Panc1 (cell line): ENCODE measurements at regions not wholly inside any gene's neighbourhood (a gene's known extent, or its start where the extent isn't known, plus 50 kb on each side); places are given as distances from the start of the nearest gene placed in this dataset.

ENCODE experiments used
- ATAC-seq: fragments of 200-7000 bp; cut with Tn5 transposase; 2 replicates; pipeline ENCODE4 v1.9.1; 2020; ENCODE audit warnings: mild to moderate bottlenecking, moderate library complexity
- BruUV-seq: library from RNA; stranded (reverse); fragments of 400-500 nt; replicated peaks from 2 replicates; lab custom pipeline; 2021; lab: Mats Ljungman, UMichigan
- CTCF ChIA-PET: fragments of 300-600 bp; sonication (Branson Sonifier 250); formaldehyde crosslinking; loops from one replicate; lab custom pipeline; 2022; ENCODE audit warnings: antibody characterized with exemption; lab: Charles Lee
- POLR2A ChIA-PET: fragments of 300-600 bp; sonication (Branson Sonifier 250); formaldehyde crosslinking; loops from one replicate; lab custom pipeline; 2022; ENCODE audit warnings: antibody characterized with exemption; lab: Charles Lee
- DNase-seq: peaks from one replicate; pipeline ENCODE4 v3.0.0-alpha.2; 2010; ENCODE audit warnings: low read depth, low spot score
- H3K27ac ChIP-seq: 2 replicates; pipeline ENCODE4 v1.5.1; 2011; ENCODE audit warnings: mild to moderate bottlenecking, low read length, inconsistent platforms
- H3K27me3 ChIP-seq: fragments of 200-500 bp; sonication (Bioruptor generic); 2 replicates; pipeline ENCODE4 v1.6.0; 2014; ENCODE audit warnings: low read length, inconsistent platforms; ENCODE audit not compliant: control insufficient read depth, insufficient read depth
- H3K36me3 ChIP-seq: fragments of 200-500 bp; sonication (Bioruptor generic); 2 replicates; pipeline ENCODE4 v1.5.1; 2014; ENCODE audit warnings: inconsistent platforms, mild to moderate bottlenecking, low read length, moderate library complexity; ENCODE audit not compliant: control insufficient read depth, insufficient read depth
- H3K4me1 ChIP-seq: 2 replicates; pipeline ENCODE4 v1.5.1; 2011; ENCODE audit warnings: inconsistent platforms, mild to moderate bottlenecking, low read length, moderate library complexity; ENCODE audit not compliant: control insufficient read depth, insufficient read depth
- H3K4me3 ChIP-seq, 2 experiments: 2 replicates each; pipeline ENCODE4 v1.5.1; 2011 to 2012; ENCODE audit warnings: low read depth in 2 of 2, low read length in 2 of 2, mild to moderate bottlenecking in 2 of 2, inconsistent platforms in 1 of 2, moderate library complexity in 1 of 2
- H3K9me3 ChIP-seq: fragments of 200-500 bp; sonication (Bioruptor generic); 2 replicates; pipeline ENCODE4 v1.5.1; 2014; ENCODE audit warnings: low read depth, mild to moderate bottlenecking, inconsistent platforms, low read length, moderate library complexity; ENCODE audit not compliant: control insufficient read depth, insufficient read depth
- POLR2AphosphoS5 ChIP-seq: IDR thresholded peaks from 2 replicates; pipeline ENCODE4 v1.6.1; 2012; ENCODE audit warnings: mild to moderate bottlenecking, low read depth, low read length, moderate library complexity
- SIN3A ChIP-seq: IDR thresholded peaks from 2 replicates; pipeline ENCODE4 v1.6.1; 2012; ENCODE audit warnings: low read depth, mild to moderate bottlenecking, low read length, moderate library complexity, borderline replicate concordance; ENCODE audit not compliant: insufficient read depth
- TCF7L2 ChIP-seq: IDR thresholded peaks from 2 replicates; pipeline ENCODE4 v1.6.1; 2011; ENCODE audit warnings: mild to moderate bottlenecking, low read depth, low read length, inconsistent platforms
- in situ Hi-C: cut with HindIII; loops from 2 replicates; pipeline ENCODE4 v1.10.0; 2016; ENCODE audit warnings: low sequenced_read_pairs, low pct_unique_long_range_greater_than_20kb
- intact Hi-C: fragments of 100-400 bp; cut with micrococcal nuclease; formaldehyde crosslinking; loops from one replicate; pipeline ENCODE4 v1.10.0; 2022; ENCODE audit not compliant: unreplicated experiment
- TF ChIP-seq, protein P1 (sequence below): fragments of 450-650 bp; IDR thresholded peaks from 2 replicates; pipeline ENCODE4 v1.5.1; 2017; ENCODE audit warnings: mild to moderate bottlenecking
- TF ChIP-seq, protein P2 (sequence below), 2 experiments: IDR thresholded peaks; 2 replicates each; pipeline ENCODE4 v1.6.1; 2011 to 2012; ENCODE audit warnings: low read depth in 2 of 2, control low read depth in 1 of 2, low read length in 1 of 2, mild to moderate bottlenecking in 1 of 2, moderate library complexity in 1 of 2; ENCODE audit not compliant: insufficient read depth in 1 of 2

DNA sequence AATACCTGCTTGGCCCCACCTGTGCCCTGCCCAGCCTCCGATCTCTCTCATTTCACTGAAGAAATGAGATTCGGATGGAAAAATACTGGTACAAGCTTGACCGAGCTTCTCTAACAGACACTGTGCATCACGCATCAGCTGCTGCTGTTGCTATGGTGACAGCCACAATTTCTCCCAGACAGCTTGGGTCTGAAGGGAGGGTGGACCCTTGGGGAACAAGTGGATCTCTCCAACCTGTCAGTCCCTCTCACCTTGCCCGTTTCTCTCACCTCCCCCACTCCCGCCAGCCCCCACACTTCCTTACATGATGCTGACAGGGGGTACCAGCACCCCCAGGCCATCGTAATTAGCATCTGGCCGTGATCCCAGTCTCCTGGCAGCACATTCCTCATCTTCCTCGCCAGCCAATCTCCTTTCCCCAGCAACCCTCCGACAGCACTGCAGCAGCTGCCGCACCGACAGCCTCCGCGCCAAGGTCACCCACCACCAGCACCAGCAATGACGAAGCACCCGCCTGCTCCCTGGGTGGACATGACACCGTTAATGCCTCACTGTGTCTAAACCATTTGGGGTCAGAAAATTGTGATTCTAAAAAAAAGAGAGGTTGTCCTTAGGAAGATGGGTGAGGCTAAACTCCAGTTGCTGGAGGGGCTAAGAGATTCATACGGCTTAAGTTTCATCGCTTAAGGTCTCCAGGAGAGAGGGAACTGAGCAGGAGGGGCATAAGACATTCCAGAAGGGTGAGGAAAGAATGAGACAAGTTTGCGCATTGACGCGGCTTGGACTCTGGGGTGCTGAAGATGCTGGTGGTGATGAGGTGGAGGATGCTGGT is 58.6 kb upstream of the TNRC6A start:
- no peak for DNase-seq
- ATAC-seq = peak; percentile 79
- intact Hi-C loops (no loop called here), in situ Hi-C loops (no loop called here)
- POLR2A ChIA-PET = interaction anchor here (1.0 to 1.7 kb wide), 2 partner anchors 11 to 60 kb away, joined by 3 to 12 read pairs; no protein-coding TSS in a partner anchor
- BruUV-seq = no TSS peak
- TF ChIP-seq, protein P1, sequence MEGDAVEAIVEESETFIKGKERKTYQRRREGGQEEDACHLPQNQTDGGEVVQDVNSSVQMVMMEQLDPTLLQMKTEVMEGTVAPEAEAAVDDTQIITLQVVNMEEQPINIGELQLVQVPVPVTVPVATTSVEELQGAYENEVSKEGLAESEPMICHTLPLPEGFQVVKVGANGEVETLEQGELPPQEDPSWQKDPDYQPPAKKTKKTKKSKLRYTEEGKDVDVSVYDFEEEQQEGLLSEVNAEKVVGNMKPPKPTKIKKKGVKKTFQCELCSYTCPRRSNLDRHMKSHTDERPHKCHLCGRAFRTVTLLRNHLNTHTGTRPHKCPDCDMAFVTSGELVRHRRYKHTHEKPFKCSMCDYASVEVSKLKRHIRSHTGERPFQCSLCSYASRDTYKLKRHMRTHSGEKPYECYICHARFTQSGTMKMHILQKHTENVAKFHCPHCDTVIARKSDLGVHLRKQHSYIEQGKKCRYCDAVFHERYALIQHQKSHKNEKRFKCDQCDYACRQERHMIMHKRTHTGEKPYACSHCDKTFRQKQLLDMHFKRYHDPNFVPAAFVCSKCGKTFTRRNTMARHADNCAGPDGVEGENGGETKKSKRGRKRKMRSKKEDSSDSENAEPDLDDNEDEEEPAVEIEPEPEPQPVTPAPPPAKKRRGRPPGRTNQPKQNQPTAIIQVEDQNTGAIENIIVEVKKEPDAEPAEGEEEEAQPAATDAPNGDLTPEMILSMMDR = no peak
- TF ChIP-seq SIN3A (no peak), POLR2AphosphoS5 (no peak), TCF7L2 (no peak)
- TF ChIP-seq, protein P2, sequence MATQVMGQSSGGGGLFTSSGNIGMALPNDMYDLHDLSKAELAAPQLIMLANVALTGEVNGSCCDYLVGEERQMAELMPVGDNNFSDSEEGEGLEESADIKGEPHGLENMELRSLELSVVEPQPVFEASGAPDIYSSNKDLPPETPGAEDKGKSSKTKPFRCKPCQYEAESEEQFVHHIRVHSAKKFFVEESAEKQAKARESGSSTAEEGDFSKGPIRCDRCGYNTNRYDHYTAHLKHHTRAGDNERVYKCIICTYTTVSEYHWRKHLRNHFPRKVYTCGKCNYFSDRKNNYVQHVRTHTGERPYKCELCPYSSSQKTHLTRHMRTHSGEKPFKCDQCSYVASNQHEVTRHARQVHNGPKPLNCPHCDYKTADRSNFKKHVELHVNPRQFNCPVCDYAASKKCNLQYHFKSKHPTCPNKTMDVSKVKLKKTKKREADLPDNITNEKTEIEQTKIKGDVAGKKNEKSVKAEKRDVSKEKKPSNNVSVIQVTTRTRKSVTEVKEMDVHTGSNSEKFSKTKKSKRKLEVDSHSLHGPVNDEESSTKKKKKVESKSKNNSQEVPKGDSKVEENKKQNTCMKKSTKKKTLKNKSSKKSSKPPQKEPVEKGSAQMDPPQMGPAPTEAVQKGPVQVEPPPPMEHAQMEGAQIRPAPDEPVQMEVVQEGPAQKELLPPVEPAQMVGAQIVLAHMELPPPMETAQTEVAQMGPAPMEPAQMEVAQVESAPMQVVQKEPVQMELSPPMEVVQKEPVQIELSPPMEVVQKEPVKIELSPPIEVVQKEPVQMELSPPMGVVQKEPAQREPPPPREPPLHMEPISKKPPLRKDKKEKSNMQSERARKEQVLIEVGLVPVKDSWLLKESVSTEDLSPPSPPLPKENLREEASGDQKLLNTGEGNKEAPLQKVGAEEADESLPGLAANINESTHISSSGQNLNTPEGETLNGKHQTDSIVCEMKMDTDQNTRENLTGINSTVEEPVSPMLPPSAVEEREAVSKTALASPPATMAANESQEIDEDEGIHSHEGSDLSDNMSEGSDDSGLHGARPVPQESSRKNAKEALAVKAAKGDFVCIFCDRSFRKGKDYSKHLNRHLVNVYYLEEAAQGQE (IDR thresholded peaks at IDR 0.05; ENCODE audit: insufficient read depth in 1 of 2, low read depth in 2 of 2, low read length in 1 of 2) = no peak
- Histone ChIP-seq H3K27ac (peak overlapping the region; percentile 80), H3K4me3 (peak overlapping the region; percentile 3 to 17; a peak in 2 of 4 replicates), H3K27me3 (no peaks in the 10 kb centered on the region), H3K9me3 (no peaks in the 10 kb centered on the region), H3K36me3 (no peaks in the 10 kb centered on the region), H3K4me1 (peaks cover 26% of the 10 kb centered on the region)
- CTCF ChIA-PET = no interaction called here

DNA sequence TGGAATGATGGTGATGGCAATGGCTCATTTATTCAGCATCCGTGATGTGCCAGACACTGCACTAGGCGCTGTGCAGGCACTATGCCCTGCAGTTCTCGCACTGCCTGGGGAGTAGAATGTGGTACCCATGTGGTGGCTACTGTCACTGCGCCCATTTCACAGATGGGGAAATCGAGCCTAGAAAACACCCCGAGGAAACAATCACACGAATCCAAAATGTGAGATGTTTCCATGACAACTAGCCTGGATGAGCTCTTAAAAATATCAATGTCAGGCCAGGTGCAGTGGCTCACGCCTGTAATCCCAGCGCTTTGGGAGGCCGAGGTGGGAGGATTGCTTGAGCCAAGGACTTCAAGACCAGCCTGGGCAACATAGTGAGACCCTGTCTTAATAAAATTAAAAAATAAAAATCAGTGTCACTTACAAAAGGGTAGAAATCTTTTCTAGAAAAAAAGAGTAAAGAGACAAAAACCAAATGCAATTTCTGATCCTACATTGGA is 57.9 kb upstream of the TNRC6A start:
- in situ Hi-C loops (no loop called here), intact Hi-C loops (no loop called here)
- TF ChIP-seq TCF7L2 (no peak), SIN3A (no peak), POLR2AphosphoS5 (no peak)
- TF ChIP-seq, protein P1 = no peak
- TF ChIP-seq, protein P2 (IDR thresholded peaks at IDR 0.05; ENCODE audit: insufficient read depth in 1 of 2, low read depth in 2 of 2, low read length in 1 of 2) = no peak
- CTCF ChIA-PET = no interaction called here
- H3K4me1 ChIP-seq = peaks cover 26% of the 10 kb centered on the region
- H3K9me3 ChIP-seq = no peaks in the 10 kb centered on the region
- POLR2A ChIA-PET = interaction anchor here (1.0 kb wide), 1 partner anchor 10 kb away, joined by 3 read pairs; no protein-coding TSS in a partner anchor
- no TSS peak for BruUV-seq
- ATAC-seq (no peak), DNase-seq (no peak)
- no peaks in the 10 kb centered on the region for H3K36me3 ChIP-seq
- peak overlapping the region; percentile 80; the same call in 1 of the 2 replicates for H3K27ac ChIP-seq
- no peaks in the 10 kb centered on the region for H3K27me3 ChIP-seq
- H3K4me3 ChIP-seq = no peak overlapping the region
